IPS-18c (cell line): ENCODE measurements at regions not wholly inside any gene's neighbourhood (a gene's known extent, or its start where the extent isn't known, plus 50 kb on each side); places are given as distances from the start of the nearest gene placed in this dataset.

ENCODE experiments used
- H3K4me3 ChIP-seq: 2 replicates; pipeline ENCODE4 v1.7.0; 2013; ENCODE audit warnings: low read depth, mild to moderate bottlenecking, low read length, moderate library complexity; ENCODE audit not compliant: insufficient read depth
- H3K9me3 ChIP-seq: one replicate; pipeline ENCODE4 v1.6.1; 2013; ENCODE audit warnings: mild to moderate bottlenecking, low read length, moderate library complexity; ENCODE audit not compliant: control insufficient read depth, insufficient read depth

DNA sequence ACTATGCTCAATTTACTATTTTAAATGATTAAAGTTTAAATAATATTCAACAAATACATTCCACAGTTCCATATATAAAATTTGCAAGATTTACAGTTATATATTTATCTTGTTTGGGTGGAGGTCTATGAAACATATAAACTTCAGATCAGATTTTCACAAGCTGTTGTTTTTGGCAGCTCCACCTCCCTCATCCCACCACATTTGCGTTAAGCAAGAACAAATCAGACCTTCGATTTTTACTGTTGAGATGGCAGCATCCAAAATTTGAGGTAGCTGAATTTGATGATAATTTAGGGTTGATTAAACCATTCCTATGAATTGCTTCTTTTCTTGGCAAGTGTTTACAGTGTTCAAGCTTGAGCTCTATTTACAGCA lies 986.4 kb downstream of the REEP3 start:
- no peak overlapping the region for H3K4me3 ChIP-seq
- no peaks in the 10 kb centered on the region for H3K9me3 ChIP-seq

- Histone ChIP-seq H3K9me3 (no peaks in the 10 kb centered on the region), H3K4me3 (no peak overlapping the region)
Measured at GRCh38 chr10:64508029-64508661, 986.9 kb downstream of the REEP3 start.

- no peaks in the 10 kb centered on the region for H3K9me3 ChIP-seq
- H3K4me3 ChIP-seq: no peak overlapping the region
Measured at GRCh38 chr10:64515970-64516699, 994.9 kb downstream of the REEP3 start.

- H3K4me3 ChIP-seq: no peak overlapping the region
- no peaks in the 10 kb centered on the region for H3K9me3 ChIP-seq
Measured at GRCh38 chr10:64518456-64518855, 997.3 kb downstream of the REEP3 start.

DNA sequence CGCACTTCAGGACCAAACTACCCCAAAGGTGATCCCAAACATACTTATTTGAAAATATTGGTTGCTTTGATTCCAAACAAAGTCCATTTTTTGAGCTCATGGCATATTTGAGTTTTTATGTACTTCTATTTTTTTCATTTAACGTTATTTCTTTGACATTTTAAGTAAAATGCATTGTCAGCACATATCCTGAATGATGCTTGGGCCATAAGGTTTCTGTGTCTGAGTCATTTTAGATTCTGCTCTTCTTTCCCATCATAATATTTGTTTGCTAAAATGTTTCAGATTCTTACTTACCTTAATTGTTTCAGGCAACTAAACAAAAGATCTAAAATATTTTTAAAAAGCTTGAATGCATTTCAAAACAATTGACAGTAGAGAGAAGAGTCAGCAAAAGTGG lies 998.2 kb downstream of the REEP3 start:
- no peak overlapping the region for H3K4me3 ChIP-seq
- no peaks in the 10 kb centered on the region for H3K9me3 ChIP-seq

DNA sequence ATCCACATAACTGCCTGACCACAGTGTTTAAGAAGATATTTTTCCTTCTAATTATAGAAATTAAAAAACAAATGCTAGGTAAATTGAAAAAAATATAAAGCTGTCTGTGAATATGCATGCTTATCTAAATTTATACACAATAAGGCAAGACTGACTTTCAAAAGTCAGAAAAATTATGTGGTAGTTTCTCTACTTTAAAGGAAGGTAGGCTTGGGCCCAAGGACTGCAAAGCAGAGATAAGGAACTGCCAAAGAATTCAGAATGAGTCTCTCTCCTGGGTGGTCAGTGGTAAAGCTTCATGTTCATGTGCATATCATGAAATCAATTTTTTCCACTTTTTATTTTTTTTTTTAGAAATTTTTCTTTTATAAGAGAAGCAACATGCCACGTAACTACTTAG lies 998.6 kb downstream of the REEP3 start:
- H3K9me3 ChIP-seq: no peaks in the 10 kb centered on the region
- no peak overlapping the region for H3K4me3 ChIP-seq

DNA sequence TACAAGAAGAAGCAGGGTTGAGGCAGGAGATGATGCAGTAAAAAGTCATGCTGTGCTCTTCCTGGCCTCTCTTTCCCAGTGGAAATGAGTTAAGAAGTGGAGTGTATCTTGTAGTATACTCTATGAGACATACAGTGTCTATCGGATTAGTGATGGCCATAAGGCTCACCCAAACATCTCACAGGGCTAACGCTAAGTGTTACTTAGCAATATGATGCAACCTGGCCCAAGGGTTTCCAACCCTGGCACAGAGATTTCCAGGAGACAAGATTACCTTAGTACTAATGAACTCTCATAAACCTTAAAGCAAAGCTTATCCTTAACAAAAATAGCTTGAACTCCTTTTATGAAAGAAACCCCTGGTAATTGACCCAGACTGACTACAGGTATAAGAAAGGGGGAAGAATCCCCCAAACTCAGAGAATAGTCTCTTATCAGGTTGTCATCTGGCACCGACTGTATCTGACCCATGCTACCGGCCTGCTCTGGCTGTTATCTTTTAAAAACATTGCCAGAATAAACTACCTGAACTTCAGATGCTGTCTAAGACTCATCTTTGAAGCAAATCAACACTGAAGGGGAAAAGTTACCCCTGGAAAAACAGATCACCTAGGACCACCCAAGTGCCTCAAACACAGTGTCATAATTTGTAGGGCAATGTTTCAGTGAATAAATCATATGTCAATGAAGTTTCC lies 1002.0 kb downstream of the REEP3 start:
- H3K4me3 ChIP-seq: no peak overlapping the region
- no peaks in the 10 kb centered on the region for H3K9me3 ChIP-seq

DNA sequence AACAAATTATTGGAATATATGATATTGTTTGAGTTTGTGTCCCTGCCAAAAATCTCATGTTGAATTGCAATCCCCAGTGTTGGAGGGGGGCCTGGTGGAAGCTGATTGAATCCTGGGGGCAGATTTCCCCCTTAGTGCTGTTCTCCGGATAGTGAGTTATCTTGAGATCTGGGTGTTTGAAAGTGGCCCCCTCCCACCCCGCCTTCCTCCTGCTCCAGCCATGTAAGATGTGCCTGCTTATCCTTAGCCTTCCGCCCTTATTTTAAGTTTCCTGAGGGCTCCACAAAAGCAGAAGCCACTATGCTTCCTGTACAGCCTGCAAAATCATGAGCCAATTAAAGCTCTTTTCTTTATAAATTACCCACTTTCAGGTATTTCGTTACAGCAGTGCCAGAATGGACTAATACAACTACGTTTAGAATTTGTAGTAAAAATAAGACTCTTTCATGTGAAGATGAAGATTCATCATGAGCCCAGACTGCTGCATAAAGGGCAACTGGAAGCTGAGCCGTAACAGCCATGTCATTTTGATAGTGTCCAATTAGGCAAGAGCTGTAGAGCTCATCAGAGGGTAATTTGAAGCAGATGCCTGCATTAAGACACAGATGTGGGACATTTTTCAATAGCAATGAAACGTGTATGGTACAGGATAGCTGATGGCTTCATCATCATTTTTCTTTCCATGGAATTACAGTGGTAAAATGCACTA lies 1007.2 kb downstream of the REEP3 start:
- Histone ChIP-seq H3K9me3 (no peaks in the 10 kb centered on the region), H3K4me3 (no peak overlapping the region)

DNA sequence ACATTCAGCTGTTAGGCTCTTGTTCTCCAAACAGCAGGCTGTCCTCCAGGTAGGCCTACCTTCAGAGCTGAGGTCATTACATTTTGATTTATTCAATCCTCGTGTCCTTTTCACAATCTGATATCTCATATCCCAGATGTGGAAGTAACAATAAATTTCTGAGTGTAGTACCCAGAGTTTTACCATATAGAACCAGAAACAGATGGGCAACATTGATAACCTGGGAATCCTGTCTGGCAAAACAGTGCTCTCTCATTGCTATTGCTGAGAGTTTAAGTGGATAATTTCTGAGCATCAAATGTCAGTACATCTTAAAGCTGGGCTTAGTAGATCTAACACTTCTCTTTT lies 1007.8 kb downstream of the REEP3 start:
- no peaks in the 10 kb centered on the region for H3K9me3 ChIP-seq

DNA sequence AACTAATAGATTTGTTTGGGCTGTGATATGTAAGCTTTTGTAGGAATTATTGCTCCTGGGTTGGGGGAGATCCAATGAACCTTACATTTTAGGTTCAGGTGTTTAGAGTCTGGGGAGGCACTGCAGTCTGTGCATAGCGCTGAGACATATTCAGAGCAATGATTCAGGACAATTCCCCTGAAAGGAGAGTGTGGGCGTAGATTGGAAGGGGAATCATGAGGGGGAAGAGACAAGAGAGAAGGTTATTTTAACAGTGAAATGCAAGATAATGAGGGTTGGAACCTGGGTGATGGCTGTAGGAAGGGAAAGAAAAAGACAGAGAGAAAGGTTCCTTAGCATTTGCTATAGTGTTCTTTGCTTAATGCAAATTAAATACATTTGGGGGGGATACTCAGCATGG lies 1013.4 kb downstream of the REEP3 start:
- Histone ChIP-seq H3K9me3 (no peaks in the 10 kb centered on the region), H3K4me3 (no peak overlapping the region)

More for the DNA sequence above, 1007.8 kb downstream of the REEP3 start:
- H3K4me3 ChIP-seq: no peak overlapping the region

DNA sequence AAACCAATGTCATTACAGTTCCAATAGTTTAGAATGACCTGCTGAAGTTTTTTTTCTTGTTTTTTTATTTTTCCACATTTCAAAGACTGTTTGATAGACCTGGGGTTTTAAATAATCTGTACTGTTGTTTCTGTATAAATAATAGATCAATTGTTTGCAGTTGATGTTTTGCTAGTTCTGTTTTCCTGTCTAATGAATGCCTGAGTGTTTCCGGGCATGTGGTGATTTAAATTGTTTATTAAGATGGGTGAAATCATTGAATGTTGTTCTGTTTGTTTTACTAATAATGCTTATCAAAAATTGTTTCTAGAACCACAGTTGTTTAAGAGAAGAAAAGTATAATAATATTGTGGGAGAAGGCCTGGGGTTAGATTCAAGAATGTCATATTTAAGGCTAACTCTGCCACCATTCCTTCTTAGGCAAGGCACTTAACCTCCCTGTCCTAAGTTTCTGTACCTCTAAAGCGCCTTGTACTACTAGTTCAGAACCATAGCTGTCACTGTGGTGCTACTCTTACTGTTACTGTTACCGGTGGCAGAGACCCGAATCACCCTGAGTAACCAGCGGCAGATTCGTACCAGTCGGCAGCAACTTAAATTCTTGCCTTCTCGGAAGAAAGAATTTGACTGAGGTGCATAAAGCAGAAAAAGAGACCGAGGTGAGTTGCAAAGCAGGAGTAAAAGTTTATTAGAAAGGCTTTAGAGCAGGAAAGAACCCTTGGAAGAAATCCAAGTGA lies 1014.1 kb downstream of the REEP3 start:
- H3K4me3 ChIP-seq: no peak overlapping the region
- H3K9me3 ChIP-seq: no peaks in the 10 kb centered on the region

DNA sequence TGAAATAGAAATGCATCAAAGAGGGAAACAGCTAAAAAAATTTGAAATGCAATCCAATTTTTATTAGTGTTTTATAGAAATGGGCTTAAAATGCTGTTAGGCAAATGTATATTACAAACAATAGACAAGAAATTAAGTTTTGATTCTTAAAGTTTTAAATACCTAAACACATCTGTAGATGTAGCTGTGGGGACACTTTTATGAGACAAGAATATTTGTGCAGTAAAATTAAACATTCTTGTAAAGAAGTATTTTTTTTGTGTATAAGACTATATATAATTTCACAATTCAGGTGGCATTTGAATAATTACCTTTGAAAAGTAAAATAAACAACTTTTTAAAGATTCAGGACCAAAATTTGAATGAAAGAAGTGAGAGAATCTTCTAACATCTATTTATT lies 1015.9 kb downstream of the REEP3 start:
- no peaks in the 10 kb centered on the region for H3K9me3 ChIP-seq
- H3K4me3 ChIP-seq: no peak overlapping the region

- Histone ChIP-seq H3K9me3 (no peaks in the 10 kb centered on the region), H3K4me3 (no peak overlapping the region)
Measured at GRCh38 chr10:64537928-64538327, 1016.7 kb downstream of the REEP3 start.

DNA sequence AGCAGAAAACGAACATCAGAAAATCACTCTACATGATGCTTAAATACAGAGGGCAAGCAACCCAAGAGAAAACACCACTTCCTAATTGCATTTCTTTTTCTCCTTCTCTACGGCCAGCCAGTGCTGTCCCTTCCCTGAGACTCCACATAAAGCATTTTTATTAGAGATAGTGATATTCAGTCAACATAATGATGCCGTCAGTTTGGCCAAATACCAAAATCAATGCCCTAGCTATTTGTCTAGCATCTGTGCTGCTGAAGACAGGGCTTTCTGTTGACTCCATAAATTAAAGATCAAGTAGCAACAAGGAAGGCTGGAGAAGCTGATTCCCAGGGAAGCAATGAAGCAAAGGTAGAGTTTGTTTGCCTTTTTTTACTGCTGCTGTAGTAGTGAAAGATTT lies 1024.9 kb downstream of the REEP3 start:
- H3K9me3 ChIP-seq: no peaks in the 10 kb centered on the region
- H3K4me3 ChIP-seq: no peak overlapping the region

DNA sequence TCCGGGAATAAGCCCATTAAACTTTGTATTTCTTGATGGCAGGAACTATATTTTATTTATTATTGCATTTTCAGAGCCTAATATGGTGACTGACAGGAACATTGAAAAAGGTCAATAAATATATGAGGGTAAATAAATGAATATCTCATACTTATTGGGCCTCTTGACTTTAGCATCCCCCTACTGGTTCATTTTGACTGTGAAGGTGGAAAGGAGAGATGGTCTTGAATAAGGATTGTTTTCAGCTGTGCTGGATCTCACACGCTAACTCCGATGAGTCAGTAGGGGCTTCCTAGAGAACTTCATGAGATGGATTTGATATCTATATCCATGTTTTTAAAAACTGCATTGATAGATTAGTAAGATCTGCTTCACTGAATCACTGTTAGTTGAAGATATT lies 1026.0 kb downstream of the REEP3 start:
- Histone ChIP-seq H3K9me3 (no peaks in the 10 kb centered on the region), H3K4me3 (no peak overlapping the region)

DNA sequence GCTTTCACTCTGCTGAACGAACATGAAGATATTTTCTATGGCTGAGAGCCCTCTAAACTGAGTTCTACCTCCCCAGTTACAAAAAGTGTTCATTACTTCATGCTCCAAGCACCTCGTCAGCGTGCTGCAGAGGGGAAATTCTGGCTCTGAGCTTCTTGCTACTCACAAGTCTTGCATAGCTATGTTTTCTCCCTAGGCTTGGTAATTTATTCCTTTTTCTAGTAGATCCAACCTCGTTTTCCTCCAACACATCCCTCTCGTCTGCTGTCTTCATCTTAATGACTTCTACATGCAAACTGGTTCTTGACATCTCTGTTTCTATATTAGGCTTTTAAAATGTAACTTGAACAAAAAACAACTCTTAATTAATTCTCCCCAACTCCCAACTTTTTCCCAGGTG lies 1034.5 kb downstream of the REEP3 start:
- H3K9me3 ChIP-seq: no peaks in the 10 kb centered on the region
- no peak overlapping the region for H3K4me3 ChIP-seq

GRCh38 chr10:64558094-64558835 lies 1037.1 kb downstream of the REEP3 start:
- no peak overlapping the region for H3K4me3 ChIP-seq
- H3K9me3 ChIP-seq: no peaks in the 10 kb centered on the region
